IPS DF 19.7 (cell line): ENCODE measurements at regions not wholly inside any gene's neighbourhood (a gene's known extent, or its start where the extent isn't known, plus 50 kb on each side); places are given as distances from the start of the nearest gene placed in this dataset.
"Not testable (repeated sequence)": the region's sequence is repeated elsewhere in the genome, so short reads cannot be mapped to it uniquely, and the experiment has no call there.

Experiments used
- DNase-seq: peaks from one replicate; pipeline ENCODE4 v3.0.0-alpha.2; 2013; ENCODE audit warnings: low read depth, low spot score

DNA sequence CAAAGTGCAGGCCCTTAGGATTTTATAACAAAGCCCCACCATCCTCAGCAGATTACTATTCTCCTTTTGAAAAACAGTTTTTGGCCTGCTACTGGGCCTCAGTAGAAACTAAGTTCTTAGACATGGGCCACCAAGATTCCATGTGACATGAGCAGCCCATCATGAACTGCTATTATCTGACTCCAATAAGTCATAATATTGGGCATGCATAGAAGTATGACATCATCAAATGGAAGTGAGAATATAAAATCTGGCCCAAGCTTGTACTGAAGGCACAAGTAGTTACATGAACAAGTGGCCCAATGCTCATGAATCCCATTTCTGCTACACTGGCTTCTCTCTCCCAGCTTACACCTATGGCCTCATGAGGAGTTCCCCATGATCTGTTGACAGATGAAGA lies 404.8 kb downstream of the EPHA5 start:
- DNase-seq: no peak

DNA sequence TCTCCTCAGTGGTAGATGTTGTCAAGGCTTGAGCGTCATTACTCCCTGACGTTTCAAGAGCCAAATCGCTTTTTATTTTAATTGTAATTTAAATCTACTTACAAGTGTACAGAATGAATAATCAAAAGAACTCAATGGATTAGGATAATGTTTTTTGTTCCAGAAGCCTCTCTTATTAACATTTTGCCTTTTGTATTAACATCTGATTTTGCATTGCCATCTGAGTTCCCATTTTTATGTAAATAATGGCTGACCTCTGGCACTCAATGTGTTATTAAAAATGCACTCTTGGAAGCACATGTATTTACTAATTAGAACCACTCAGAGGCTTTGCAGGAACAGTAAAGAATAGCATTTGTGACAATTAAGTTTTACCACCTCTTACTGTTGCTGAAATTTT lies 411.0 kb downstream of the EPHA5 start:
- DNase-seq: no peak

DNA sequence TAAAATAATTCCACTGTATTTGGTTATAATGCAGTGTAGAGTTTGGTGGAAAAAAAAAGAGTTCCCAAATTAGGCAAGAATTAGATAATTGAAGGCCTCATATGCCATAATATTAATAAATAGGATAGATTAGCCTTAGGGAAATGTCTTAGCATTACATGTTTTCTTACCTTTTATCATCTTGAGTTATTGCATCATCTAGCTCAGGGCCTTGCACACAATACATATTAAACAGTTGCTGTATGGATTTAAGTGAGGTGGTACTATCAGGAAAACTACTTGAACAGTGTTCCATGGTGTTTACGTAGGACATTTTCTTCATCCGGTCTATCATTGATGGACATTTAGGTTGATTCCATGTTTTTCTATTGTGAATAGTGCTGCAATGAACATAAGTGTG lies 419.4 kb downstream of the EPHA5 start:
- DNase-seq: no peak

DNA sequence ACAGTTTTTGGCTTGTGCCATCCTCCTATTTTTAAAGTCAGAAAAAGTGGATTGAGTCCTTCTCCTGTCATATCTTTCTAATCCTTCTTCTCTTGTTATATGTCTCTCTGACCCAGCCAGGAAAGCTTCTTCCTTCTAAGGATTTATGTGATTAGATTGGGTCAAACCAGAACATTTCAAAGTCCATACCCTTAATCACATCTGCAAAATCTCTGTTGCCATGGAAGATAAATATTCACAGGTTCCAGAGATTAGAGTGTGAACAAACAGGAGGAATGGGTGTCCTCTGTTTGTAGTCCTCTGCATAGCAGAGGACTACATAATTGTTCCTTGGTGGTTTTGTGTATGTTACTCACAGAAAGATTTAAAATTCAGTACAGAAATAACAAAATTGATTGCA lies 421.2 kb downstream of the EPHA5 start:
- no peak for DNase-seq

DNA sequence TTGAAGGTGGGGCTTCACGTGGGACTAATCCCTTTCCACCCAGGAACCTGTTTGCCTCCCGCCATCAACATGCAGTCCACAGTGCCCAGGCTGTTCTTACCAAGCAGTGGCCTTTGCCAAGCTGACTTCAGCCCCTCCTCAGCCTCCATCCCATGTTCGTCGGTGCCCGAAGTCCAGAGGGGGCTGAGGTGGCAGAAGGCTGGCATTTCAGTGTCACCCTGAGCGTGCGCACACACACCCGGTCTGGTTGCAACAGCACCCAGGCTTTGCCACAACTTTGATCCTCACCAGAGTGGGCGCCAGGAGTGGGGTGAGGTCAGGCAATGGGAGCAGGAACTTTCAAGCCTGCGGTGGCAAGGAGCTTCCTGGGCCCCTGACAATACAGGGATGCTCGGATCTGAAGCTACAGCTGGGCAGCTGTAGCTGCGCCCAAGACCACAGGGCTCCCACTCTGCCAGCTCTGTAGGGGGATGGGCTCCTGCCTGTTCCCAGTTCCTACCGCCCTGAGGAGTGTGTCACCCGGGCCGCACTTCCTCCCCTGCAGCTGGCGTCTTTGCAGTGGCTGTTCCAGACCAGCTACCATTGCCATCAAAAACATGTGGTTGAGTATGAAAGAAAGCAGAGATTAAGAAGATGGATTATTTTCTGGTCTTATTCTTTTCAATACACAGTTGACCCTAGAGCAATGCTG lies 428.0 kb downstream of the EPHA5 start:
- DNase-seq: no peak

DNA sequence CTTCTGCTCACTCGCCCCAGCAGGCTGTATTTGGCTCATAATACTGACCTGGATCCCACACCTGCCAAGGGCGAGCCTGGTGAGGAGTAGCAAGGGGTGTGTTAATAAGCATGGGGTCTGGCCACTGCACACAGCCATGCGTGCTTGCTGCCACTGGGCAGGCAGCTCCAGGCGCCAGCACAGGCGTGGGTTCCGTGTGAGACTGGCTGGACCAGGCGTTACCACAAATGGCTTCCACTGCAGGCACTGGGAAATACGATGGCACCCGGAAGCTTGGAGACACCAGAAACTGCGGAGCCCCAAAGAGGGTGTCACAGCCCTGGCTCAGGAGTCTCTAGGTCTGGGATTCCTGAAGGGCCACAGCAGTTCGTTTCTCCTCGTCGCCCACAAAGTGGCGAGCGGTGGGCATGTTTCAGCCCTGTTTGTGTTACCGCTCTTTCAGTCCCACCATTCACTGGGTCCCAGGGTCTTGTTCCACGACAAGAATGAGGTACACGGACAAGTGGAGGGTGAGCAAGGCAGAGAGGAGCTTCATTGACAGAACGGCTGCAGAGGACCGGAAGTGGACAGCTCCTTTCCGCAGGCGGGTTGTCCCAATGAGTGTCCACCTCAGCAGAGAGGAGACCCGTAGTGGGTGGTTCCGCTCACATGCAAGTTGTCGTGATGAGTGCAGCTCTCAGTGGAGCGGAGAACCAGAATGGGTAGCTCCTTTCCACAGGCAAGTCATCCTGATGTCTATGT lies 428.9 kb downstream of the EPHA5 start:
- DNase-seq: no peak

DNA sequence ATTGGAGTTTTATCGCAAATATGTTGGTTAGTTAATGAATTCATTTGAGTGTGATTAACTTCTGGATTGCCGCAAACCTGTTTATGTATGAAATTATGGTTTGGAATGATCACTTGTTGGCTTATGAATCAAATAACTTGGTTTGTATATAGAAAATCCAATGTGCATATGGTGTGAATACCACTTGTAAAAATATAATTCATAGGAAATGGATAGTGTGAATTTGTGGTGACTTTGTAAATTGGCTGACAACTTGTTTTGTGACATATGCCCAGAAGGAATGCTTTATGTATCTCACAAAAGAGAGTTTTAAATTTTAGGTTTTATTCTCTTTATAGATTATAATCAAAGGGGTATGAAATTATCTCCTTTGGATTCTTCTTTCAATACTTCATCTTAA lies 436.2 kb downstream of the EPHA5 start:
- DNase-seq: no peak

DNA sequence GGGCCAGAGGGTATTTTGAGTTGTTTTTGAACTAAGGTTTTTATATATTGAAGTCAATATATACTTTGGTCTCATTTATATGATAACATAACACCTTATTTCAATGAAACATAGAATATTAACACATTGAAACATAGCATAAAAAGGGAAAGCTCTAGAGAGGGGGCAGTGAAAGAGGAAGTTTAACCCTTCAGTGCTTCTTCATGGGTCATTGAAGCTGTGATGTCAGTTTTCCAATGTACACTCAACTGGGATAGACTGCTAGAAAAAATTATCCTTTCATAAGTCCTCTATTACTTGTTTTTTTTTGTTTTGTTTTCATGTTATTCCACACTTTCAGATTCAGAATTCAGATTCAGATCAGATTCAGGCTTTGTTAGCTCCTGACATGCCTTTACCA lies 442.7 kb downstream of the EPHA5 start:
- no peak for DNase-seq

DNA sequence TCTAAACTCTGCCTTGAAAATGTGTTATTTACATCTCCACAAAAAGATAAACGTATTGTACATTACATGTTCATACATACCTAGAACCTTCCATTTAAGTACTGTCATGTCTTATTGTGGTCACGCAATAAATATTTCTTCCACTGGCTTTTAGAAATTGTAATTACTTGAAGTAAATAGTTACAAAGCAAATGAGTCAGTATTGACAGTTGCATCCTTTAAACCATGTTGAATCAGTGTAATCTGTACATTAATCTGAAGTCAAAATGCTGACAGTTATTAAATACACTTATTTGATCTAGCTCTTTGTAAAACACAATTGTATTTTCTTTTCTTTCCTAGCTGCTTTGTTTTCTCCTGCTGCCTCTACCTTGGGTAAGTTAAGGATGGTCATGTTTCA lies 446.7 kb downstream of the EPHA5 start:
- no peak for DNase-seq

DNA sequence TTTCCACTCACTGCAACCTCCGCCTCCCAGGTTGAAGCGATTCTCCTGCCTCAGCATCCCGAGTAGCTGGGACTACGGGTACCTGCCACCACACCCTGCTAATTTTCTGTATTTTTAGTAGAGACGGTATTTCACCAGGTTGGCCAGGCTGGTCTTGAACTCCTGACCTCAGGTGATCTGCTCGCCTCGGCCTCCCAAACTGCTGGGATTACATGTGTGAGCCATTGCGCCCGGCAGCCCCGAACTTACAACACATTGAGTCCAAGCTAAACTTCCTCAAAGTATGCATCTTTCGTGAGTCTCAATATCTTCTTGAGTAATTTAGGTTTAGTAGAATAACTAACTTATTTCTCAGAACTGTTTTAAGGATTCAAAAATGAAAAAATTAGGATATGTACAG lies 447.2 kb downstream of the EPHA5 start:
- not testable (repeated sequence) for DNase-seq

DNA sequence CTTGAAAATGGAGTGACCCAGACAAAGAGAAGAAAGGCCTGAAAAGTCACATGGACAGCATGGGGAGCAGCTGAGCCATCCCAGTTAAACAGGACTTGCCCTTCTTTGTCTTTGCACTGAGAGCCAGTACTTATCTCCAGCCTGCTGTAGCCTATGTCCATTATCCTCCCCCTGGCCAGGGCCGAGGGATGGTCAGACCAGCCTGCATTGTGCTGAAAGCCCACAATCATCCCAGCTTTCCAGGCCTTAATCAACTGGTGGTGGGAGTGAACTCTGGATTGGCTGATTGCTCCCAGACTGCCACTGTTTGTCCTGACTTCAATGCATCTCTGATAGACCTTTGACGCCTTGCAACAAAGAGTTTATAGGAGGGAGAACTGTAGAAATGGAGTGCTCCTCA lies 453.1 kb downstream of the EPHA5 start:
- no peak for DNase-seq

DNA sequence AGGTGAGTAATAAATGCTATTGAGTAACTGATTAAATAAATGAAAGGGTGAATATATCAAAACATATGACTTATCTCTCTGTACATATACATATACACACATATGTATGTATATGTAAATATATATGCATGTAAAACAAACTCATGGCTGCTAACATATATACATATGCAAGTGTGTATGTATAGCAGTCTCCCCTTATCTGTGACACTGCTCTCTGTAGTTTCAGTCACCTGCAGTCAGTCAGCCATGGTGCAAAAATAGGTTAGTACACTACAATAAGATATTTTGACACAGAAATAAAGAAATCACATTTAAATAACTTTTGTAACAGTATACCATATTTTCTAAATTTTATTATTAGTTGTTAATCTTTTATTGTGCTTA lies 467.4 kb downstream of the EPHA5 start:
- DNase-seq: no peak

DNA sequence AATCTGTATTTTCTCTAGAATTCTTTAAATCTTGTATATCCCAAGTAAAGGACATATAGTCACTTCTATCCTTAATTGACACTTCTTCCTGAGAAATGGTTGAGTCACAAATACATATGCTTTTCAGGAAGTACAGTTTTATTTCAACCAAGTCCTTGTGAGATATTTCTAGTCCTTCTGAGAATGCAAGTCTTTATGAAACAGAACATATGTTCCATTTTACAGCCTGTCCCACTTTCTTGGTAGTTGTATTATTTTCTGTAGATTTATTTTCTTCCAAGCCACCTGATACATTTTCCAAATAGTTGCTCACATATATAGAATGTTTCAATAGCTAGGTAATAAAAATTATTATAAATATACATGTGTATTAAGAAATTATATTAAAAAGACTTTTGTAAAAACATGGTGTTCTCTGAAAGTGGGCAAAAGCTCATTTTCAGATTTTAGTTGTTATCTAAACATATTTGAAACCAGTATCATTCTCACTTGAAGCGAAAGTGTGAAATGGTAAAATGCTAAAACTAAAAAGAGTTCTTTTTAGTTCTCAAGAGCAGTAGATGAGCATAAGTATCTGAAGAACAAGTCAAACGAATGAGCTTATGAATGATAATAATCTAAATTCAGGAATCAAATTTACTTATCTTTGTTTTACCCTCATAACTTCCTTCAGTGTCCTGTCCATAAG lies 468.0 kb downstream of the EPHA5 start:
- no peak for DNase-seq

DNA sequence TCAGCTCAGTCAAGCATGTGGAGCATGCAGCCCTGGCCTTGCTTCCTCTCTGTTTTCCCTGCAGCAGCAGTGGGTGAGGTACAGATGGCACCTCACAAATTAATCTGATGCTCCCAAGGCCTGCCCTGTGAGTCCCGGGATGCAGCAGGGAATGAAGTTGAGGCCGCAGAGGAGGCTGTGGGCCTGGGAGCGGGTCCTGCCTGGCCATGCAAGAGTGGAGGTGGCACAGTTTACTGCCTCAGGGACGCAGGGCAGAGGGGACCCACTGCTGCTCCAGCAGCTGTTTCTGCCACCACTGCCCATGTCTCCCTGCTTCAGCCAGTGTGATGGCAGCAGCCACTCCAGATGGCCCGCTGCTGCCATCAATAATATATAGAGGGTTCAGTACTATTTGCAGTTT lies 474.6 kb downstream of the EPHA5 start:
- DNase-seq: no peak

DNA sequence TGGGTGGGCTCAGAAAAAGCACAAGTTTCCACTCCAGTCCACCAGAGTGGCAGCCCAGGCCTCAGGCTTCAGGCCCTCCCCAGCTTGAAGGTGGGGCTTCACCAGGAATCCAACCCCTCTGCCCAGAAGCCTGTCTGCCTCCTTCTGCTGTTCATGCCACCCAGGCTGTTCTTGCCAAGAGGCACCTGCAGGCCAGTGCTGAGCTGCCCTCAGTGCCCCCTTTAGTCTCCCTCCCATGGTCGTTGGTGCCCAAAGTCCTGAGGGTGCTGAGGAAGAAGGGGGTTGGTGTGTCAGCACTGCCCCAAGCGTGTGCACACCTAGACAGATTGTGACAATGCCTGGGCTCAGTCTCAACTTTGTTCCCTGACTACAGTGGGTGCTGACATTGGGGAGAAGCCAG lies 475.3 kb downstream of the EPHA5 start:
- no peak for DNase-seq

DNA sequence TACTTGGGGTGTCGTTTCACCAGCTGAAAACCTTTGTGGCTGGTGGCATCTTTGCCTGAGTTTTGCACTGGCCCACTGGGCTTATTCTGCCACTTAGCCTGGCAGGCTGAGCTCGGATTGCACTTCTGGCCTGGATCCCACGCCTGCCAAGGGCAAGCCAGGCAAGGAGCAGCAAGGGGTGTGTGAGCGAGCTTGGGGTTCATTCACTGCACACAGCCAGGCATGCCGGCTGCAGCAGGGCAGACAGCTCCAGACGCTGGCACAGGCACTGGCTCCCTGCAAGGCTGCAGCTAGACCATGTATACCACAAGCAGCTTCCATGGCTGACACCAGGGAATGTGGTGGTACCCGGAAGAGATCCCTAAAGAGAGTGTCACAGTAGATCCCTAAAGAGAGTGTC lies 476.3 kb downstream of the EPHA5 start:
- DNase-seq: no peak

DNA sequence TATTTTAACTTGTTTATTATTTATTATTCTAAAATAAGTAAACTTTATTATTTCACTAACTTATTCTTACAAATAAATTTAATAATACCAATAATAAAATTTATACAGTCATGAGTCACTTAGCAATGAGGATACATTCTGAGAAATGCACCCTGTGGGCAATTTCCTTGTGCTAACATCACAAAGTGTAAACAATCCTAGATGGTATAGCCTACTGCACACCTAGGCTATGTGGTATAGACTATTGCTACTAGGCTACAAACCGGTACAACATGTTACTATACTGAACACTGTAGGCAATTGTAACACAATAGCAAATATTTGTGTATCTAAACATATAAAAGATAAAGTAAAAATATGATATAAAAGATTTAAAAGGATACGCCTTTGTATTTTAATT lies 479.5 kb downstream of the EPHA5 start:
- DNase-seq: no peak

DNA sequence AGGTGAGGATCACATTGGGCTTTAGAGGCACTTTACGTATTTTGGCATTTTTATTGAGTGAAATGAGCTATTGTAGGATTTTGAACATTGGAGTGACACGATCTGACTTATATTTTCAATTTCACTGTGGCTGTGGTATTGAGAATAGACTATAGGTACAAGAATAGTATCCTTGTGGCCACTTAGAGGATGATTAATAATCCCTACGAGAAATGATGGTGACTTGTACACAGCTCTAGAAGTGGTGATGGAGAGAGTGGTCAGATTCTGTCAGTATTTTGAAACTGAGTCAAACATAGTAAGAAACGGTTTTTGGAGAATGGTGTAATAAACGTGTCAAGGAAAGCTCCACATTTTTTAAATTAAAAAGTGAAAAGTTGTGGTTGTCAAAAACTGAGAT lies 494.7 kb downstream of the EPHA5 start:
- no peak for DNase-seq

DNA sequence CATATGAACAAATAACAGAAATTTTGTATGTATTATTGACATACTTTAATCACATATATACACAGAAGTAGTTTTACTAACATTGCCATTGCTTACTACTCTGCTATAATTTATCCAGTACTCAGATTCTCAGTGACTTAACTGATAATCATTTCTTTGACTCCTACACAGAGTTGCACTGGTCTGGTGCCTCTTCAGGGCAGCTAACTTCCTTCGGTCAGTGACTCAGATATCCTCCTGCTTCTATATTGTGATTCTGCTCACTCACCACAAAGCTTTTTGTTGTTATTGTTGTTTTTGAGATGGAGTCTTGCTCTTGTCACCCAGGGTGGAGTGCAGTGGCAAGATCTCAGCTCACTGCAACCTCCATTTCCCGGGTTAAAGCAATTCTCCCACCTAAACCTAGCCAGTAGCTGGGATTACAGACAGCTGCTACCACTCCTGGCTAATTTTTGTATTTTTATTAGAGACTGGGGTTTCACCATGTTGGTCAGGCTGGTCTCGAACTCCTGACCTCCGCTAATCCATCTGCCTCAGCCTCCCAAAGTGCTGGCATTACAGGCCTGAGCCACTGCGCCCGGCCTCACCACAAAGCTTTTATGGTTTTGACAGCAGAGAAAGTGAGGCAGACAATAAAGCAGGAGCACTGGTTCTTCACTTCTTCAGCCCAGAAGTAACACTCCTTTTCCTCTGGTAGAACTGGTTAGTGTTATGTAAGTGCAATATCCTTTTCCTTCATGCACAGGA lies 499.3 kb downstream of the EPHA5 start:
- DNase-seq: no peak

DNA sequence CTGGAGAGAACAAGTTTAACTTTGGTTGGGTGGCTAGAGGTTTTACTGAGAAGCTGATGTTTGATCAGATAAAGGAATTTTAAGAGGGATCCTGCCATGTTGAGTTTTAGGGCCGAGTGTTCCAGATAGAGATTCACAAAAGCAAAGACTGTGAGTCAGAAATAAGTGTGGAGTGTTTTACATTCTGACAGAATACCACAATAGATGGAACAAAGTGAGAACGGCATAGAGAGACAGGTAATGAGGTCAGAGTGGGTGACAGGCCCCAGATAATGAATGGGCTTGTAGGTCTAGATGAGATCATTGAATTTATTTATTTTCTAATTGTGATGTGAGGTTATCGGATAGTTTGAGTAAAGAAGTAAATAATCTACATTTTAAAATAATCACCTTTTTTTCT lies 502.6 kb downstream of the EPHA5 start:
- DNase-seq: no peak

DNA sequence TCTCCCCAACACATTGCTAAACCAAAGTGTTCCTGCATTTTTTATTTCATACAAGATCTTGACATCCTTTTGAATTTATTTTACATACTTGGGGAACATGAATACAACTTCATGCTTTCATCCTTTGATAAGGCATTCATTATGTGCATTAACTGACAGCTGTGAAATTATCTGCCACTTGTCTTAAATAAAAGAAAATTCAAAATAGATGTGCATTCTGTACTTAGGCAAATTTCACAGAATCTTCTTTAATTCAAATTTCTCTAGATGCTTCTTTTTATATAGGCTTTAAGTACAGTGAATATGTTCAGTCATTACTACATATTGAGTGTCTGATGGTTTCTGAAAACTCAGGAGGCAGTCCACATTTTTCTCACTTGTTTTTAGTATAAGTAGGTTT lies 518.1 kb downstream of the EPHA5 start:
- no peak for DNase-seq

DNA sequence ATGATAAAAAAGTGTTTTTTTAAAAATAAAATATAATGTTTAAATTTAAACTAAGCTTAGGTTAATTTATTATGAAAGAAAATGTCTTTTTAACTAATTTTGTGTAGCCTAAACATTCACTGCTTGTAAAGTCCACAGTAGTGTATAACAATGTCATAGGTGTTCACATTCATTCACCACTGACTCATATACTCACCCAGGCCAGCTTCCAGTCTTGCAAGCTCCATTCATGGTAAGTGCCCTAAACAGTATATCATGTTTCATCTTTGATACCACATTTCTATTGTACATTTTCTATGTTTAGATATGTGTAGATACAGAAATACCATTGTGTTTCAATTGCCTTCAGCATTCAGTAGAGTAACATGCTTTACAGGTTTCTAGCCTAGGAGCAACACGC lies 530.3 kb downstream of the EPHA5 start:
- DNase-seq: no peak
